CD14-positive monocyte (primary cell): ENCODE measurements at regions not wholly inside any gene's neighbourhood (a gene's known extent, or its start where the extent isn't known, plus 50 kb on each side); places are given as distances from the start of the nearest gene placed in this dataset.

Experiments used
- DNase-seq, 3 donors: peaks; one replicate each; pipeline ENCODE4 v3.0.0-alpha.2; 2011 to 2022
- H2AFZ ChIP-seq: 2 replicates; pipeline ENCODE4 v1.6.0; 2012; ENCODE audit warnings: mild to moderate bottlenecking, low read depth, low read length, inconsistent platforms; ENCODE audit not compliant: insufficient read depth, poor library complexity, severe bottlenecking
- H3K27ac ChIP-seq, 2 donors: 1 replicate in 1 of 2; 2 replicates in 1 of 2; pipeline ENCODE4 v1.5.1; 2012 to 2013; ENCODE audit warnings: low read length in 2 of 2, control low read depth in 1 of 2, inconsistent platforms in 1 of 2, low read depth in 1 of 2, mild to moderate bottlenecking in 1 of 2
- H3K27me3 ChIP-seq, 2 donors: one replicate each; pipeline versions ENCODE4 v1.6.0 to v1.6.1; 2011 to 2013; ENCODE audit warnings: low read length in 2 of 2; ENCODE audit not compliant: control insufficient read depth in 2 of 2, insufficient read depth in 2 of 2
- H3K36me3 ChIP-seq, 2 donors: replicated peaks in 1 of 2; 1 replicate in 1 of 2; 2 replicates in 1 of 2; pipeline versions ENCODE4 v1.5.1 to v1.6.1; 2012 to 2013; ENCODE audit warnings: low read length in 2 of 2, control low read depth in 1 of 2, inconsistent platforms in 1 of 2, mild to moderate bottlenecking in 1 of 2; ENCODE audit not compliant: insufficient read depth in 2 of 2, control insufficient read depth in 1 of 2
- H3K4me1 ChIP-seq, 2 donors: 1 replicate in 1 of 2; 2 replicates in 1 of 2; pipeline versions ENCODE4 v1.5.1 to v1.6.1; 2012 to 2013; ENCODE audit warnings: low read length in 2 of 2, control low read depth in 1 of 2, inconsistent platforms in 1 of 2, mild to moderate bottlenecking in 1 of 2, moderate library complexity in 1 of 2; ENCODE audit not compliant: insufficient read depth in 2 of 2, control insufficient read depth in 1 of 2
- H3K4me2 ChIP-seq: replicated peaks from 2 replicates; pipeline ENCODE3; 2012; ENCODE audit warnings: low read length, moderate library complexity, mild to moderate bottlenecking; ENCODE audit not compliant: poor library complexity, severe bottlenecking; ENCODE audit errors: extremely low read depth
- H3K4me3 ChIP-seq, 3 experiments: fragments of 200-600 bp in 1 of 3; sonication (generic) in 1 of 3; replicated peaks in 1 of 3; 1 replicate in 2 of 3; 2 replicates in 1 of 3; pipeline ENCODE4 v1.5.1; 2011 to 2013; ENCODE audit warnings: low read length in 3 of 3, mild to moderate bottlenecking in 3 of 3, control low read depth in 2 of 3, low read depth in 2 of 3, inconsistent platforms in 1 of 3, moderate library complexity in 1 of 3
- H3K79me2 ChIP-seq: 2 replicates; pipeline ENCODE4 v1.6.0; 2012; ENCODE audit warnings: mild to moderate bottlenecking, control low read depth, inconsistent platforms, low read length, moderate library complexity; ENCODE audit not compliant: insufficient read depth
- H3K9ac ChIP-seq: 2 replicates; pipeline ENCODE4 v1.6.0; 2017; ENCODE audit warnings: low read length, mild to moderate bottlenecking; ENCODE audit not compliant: insufficient read depth, poor library complexity, severe bottlenecking
- H3K9me3 ChIP-seq, 2 donors: replicated peaks in 1 of 2; 1 replicate in 1 of 2; 2 replicates in 1 of 2; pipeline versions ENCODE4 v1.5.1 to v1.6.1; 2012 to 2013; ENCODE audit warnings: low read length in 2 of 2, control low read depth in 1 of 2; ENCODE audit not compliant: control insufficient read depth in 1 of 2, insufficient read depth in 1 of 2
- H4K20me1 ChIP-seq: 2 replicates; pipeline ENCODE4 v1.6.0; 2012; ENCODE audit warnings: mild to moderate bottlenecking, low read length, control low read depth, moderate library complexity; ENCODE audit not compliant: insufficient read depth
- H3K27ac Mint-ChIP-seq, 7 donors: one replicate each; pipeline ENCODE4 v1.8.0; 2020; ENCODE audit warnings: mild to moderate bottlenecking in 7 of 7, mixed read lengths in 7 of 7, moderate library complexity in 6 of 7, inconsistent platforms in 2 of 7
- H3K27me3 Mint-ChIP-seq, 3 donors: one replicate each; pipeline ENCODE4 v1.8.0; 2021 to 2022; ENCODE audit warnings: low read depth in 3 of 3, mild to moderate bottlenecking in 3 of 3, mixed read lengths in 3 of 3, moderate library complexity in 3 of 3, inconsistent platforms in 1 of 3
- H3K36me3 Mint-ChIP-seq, 2 donors: one replicate each; pipeline ENCODE4 v1.8.0; 2020; ENCODE audit warnings: mixed read lengths in 2 of 2, inconsistent platforms in 1 of 2, mild to moderate bottlenecking in 1 of 2
- H3K4me1 Mint-ChIP-seq: one replicate; pipeline ENCODE4 v1.8.0; 2020; ENCODE audit warnings: mild to moderate bottlenecking, mixed read lengths
- H3K4me3 Mint-ChIP-seq, 2 donors: one replicate each; pipeline ENCODE4 v1.8.0; 2020; ENCODE audit warnings: mild to moderate bottlenecking in 2 of 2, mixed read lengths in 2 of 2, moderate library complexity in 1 of 2
- H3K9me3 Mint-ChIP-seq, 7 donors: one replicate each; pipeline ENCODE4 v1.8.0; 2020 to 2022; ENCODE audit warnings: mixed read lengths in 7 of 7, mild to moderate bottlenecking in 6 of 7, moderate library complexity in 6 of 7, inconsistent platforms in 2 of 7
- WGBS: methylation state at CpG from one replicate; pipeline ENCODE4 v1.1.5; 2013; ENCODE audit warnings: missing lambda C conversion rate; ENCODE audit not compliant: insufficient coverage; 5-methylcytosine and 5-hydroxymethylcytosine counted together
- intact Hi-C, 2 donors: fragments of 100-400 bp; cut with micrococcal nuclease; formaldehyde crosslinking; loops; one replicate each; pipeline versions ENCODE4 v1.15.0 to v1.15.1; 2023
- TF ChIP-seq, protein P1 (sequence below): fragments of 200-600 bp; IDR thresholded peaks from one replicate; pipeline ENCODE4 v1.8.0; 2022; ENCODE audit warnings: antibody characterized with exemption, mild to moderate bottlenecking

GRCh38 chr16:62335356-62335755, 299.1 kb upstream of the CDH8 start:
- no peak for DNase-seq
- H3K9me3 Mint-ChIP-seq, result peaks cover 0 to 4% (median 0%) of the 10 kb centered on the region in 7 donors
- intact Hi-C loops, result no loop called here
- no peaks in the 10 kb centered on the region for H3K27me3 ChIP-seq
- H3K36me3 ChIP-seq, result no peaks in the 10 kb centered on the region
- H3K9ac ChIP-seq, result no peak overlapping the region
- no peaks in the 10 kb centered on the region for H3K9me3 ChIP-seq
- H3K27me3 Mint-ChIP-seq, result no peaks in the 10 kb centered on the region
- no peak overlapping the region for H3K27ac ChIP-seq
- H3K36me3 Mint-ChIP-seq, result no peaks in the 10 kb centered on the region
- TF ChIP-seq, protein P1, sequence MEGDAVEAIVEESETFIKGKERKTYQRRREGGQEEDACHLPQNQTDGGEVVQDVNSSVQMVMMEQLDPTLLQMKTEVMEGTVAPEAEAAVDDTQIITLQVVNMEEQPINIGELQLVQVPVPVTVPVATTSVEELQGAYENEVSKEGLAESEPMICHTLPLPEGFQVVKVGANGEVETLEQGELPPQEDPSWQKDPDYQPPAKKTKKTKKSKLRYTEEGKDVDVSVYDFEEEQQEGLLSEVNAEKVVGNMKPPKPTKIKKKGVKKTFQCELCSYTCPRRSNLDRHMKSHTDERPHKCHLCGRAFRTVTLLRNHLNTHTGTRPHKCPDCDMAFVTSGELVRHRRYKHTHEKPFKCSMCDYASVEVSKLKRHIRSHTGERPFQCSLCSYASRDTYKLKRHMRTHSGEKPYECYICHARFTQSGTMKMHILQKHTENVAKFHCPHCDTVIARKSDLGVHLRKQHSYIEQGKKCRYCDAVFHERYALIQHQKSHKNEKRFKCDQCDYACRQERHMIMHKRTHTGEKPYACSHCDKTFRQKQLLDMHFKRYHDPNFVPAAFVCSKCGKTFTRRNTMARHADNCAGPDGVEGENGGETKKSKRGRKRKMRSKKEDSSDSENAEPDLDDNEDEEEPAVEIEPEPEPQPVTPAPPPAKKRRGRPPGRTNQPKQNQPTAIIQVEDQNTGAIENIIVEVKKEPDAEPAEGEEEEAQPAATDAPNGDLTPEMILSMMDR, result no peak
- no peaks in the 10 kb centered on the region for H3K4me1 ChIP-seq
- H3K4me1 Mint-ChIP-seq, result no peaks in the 10 kb centered on the region
- H3K27ac Mint-ChIP-seq, result no peak overlapping the region
- no peak overlapping the region for H3K4me3 Mint-ChIP-seq
- H2AFZ ChIP-seq, result no peak overlapping the region
- H3K79me2 ChIP-seq, result no peaks in the 10 kb centered on the region
- no peak overlapping the region for H3K4me2 ChIP-seq
- no peak overlapping the region for H3K4me3 ChIP-seq
- no peaks in the 10 kb centered on the region for H4K20me1 ChIP-seq

DNA sequence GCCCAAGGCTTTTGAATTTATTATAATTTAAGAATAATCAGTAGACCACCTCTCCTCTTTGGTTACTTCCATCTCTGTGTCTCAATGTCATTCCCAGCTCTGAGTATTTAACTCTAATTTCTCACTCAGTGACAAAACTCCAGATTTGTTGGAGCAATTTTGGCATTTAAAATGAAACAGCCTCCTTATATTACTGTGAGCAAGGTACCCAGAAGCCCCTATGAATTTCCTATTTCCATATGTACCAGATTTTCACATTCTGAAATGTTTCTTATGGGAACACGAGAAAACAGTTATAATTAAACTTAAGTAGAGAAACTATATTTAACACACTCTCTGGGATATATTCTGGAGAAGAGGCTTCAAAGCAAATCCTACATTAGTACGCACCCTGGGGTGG, 285.4 kb upstream of the CDH8 start:
- no peaks in the 10 kb centered on the region for H3K4me1 ChIP-seq
- Mint-ChIP-seq H3K4me1 (no peaks in the 10 kb centered on the region), H3K4me3 (no peak overlapping the region), H3K9me3 (peaks cover 0 to 7% (median 3%) of the 10 kb centered on the region in 7 donors), H3K36me3 (no peaks in the 10 kb centered on the region), H3K27me3 (no peaks in the 10 kb centered on the region), H3K27ac (no peak overlapping the region)
- intact Hi-C loops, result no loop called here
- H2AFZ ChIP-seq, result no peak overlapping the region
- H3K4me2 ChIP-seq, result no peak overlapping the region
- H3K79me2 ChIP-seq, result no peaks in the 10 kb centered on the region
- H3K9me3 ChIP-seq, result no peaks in the 10 kb centered on the region
- no peak for DNase-seq
- H3K27me3 ChIP-seq, result no peaks in the 10 kb centered on the region
- WGBS, result no CpG with 5 or more reads among the region's 2 CpGs
- TF ChIP-seq, protein P1, result no peak
- no peak overlapping the region for H3K9ac ChIP-seq
- no peaks in the 10 kb centered on the region for H3K36me3 ChIP-seq
- no peaks in the 10 kb centered on the region for H4K20me1 ChIP-seq
- H3K27ac ChIP-seq, result no peak overlapping the region
- H3K4me3 ChIP-seq, result no peak overlapping the region
